Epithelial cell of esophagus (primary cell): ENCODE measurements at regions not wholly inside any gene's neighbourhood (a gene's known extent, or its start where the extent isn't known, plus 50 kb on each side); places are given as distances from the start of the nearest gene placed in this dataset.

Experiments used
- DNase-seq: peaks from one replicate; pipeline ENCODE4 v3.0.0; 2010; ENCODE audit warnings: low read depth
- H3K4me3 ChIP-seq: 2 replicates; pipeline ENCODE4 v1.5.1; 2011; ENCODE audit warnings: mild to moderate bottlenecking, low read length, control low read depth
- TF ChIP-seq, protein P1 (sequence below): IDR thresholded peaks from 2 replicates; pipeline ENCODE4 v1.5.1; 2011; ENCODE audit warnings: low read depth, mild to moderate bottlenecking, low read length, control low read depth, inconsistent platforms; ENCODE audit not compliant: insufficient read depth; ENCODE audit errors: missing control alignments

GRCh38 chr9:129343424-129344375 is 165.6 kb upstream of the IER5L start:
- TF ChIP-seq, protein P1, sequence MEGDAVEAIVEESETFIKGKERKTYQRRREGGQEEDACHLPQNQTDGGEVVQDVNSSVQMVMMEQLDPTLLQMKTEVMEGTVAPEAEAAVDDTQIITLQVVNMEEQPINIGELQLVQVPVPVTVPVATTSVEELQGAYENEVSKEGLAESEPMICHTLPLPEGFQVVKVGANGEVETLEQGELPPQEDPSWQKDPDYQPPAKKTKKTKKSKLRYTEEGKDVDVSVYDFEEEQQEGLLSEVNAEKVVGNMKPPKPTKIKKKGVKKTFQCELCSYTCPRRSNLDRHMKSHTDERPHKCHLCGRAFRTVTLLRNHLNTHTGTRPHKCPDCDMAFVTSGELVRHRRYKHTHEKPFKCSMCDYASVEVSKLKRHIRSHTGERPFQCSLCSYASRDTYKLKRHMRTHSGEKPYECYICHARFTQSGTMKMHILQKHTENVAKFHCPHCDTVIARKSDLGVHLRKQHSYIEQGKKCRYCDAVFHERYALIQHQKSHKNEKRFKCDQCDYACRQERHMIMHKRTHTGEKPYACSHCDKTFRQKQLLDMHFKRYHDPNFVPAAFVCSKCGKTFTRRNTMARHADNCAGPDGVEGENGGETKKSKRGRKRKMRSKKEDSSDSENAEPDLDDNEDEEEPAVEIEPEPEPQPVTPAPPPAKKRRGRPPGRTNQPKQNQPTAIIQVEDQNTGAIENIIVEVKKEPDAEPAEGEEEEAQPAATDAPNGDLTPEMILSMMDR = no peak
- DNase-seq = no peak
- H3K4me3 ChIP-seq = no peak overlapping the region

DNA sequence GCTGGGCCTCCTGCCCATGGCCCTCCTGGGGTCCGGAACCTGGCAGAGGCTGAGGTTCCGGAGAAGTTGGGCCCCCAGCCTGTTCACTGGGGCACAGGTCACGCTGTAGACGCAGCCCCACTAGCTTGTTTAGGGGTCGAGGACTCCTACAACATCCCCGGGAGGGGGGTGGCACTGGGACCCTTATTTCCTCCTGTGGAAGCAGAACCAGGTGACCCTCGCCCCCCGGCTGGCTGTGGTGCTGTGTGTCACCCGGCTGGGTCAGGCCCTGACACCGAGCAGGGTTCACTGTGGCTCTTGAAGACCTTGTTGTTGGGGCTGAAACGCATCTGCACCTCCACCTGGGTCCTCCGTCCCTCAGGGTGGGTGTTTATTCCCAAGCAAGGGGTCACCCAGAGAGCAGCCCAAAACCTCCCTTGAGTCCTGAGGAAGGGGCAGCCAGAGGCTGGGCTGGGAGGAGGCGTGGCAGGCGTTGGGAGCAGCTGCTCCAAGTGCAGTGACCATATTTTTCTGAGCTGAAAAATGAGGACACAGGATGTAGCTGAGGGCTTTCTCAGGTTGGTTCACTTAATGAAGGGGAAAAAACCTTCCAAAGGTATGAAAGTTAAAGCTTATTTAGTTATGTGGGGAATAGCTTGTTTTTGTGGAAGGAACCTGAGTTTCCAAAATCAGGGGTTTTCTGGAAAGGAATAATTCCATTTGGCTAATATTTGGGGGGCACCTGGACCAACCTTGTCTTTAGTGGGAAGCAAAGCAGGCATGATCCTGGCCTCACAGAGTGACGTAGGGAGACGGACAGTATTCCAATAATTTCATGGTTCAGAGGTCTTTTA is 164.7 kb upstream of the IER5L start:
- no peak for DNase-seq
- TF ChIP-seq, protein P1 = no peak
- H3K4me3 ChIP-seq = no peak overlapping the region

DNA sequence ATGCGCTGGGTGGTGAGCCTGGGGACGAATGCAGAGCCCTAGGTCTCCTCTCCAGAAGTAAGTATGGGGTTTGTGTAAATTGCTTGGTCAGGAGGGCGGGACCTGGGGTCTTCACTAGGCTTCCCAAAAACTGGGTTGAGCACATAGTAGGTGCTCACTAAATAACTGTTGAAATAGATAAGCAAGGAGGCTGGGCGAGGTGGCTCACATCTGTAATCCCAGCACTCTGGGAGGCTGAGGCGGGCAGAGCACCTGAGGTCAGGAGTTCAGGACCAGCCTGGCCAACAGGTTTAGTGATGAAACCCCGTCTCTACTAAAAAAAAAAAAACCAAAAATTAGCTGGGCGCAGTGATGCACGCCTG is 163.9 kb upstream of the IER5L start:
- H3K4me3 ChIP-seq = no peak overlapping the region
- no peak for DNase-seq
- TF ChIP-seq, protein P1 = no peak

- no peak for DNase-seq
- H3K4me3 ChIP-seq = no peak overlapping the region
- TF ChIP-seq, protein P1 = no peak
These were observed 163.3 kb upstream of the IER5L start for GRCh38 chr9:129341171-129341986.

- TF ChIP-seq, protein P1 = no peak
- no peak overlapping the region for H3K4me3 ChIP-seq
- DNase-seq = no peak
These were observed 162.5 kb upstream of the IER5L start for GRCh38 chr9:129340427-129341170.

DNA sequence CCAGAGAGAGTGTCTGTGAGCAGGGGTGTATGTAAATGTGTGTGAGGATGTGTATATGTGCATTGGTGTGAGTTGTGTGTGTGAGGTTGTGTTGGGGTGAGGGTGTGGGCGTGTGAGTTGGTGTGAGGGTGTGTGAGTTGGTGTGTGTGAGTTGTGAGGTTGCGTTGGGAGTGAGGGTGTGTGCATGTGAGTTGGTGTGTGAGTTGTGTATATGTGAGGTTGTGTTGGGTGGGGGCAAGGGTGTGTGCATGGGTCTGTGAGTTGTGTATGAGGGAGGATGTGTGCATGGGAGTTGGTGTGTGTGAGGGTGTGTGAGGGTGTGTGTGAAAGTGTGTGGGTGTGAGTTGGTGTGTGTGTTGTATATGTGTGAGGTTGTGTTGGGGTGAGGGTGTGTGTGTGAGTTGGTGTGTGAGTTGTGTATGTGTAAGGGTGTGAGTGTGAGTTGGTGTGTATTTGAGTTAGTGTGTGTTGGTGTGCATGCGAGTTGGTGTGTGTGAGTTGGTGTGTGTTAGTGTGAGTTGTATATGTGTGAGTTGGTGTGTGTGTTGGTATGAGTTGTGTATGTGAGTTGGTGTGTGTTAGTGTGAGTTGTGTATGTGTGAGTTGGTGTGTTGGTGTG is 161.6 kb upstream of the IER5L start:
- no peak overlapping the region for H3K4me3 ChIP-seq

More for the DNA sequence above, 161.6 kb upstream of the IER5L start:
- no peak for DNase-seq
- TF ChIP-seq, protein P1 = no peak
